IMR-90 (cell line): ENCODE measurements at regions not wholly inside any gene's neighbourhood (a gene's known extent, or its start where the extent isn't known, plus 50 kb on each side); places are given as distances from the start of the nearest gene placed in this dataset.

ENCODE experiments used
- ATAC-seq: fragments of 200-7000 bp; cut with Tn5 transposase; 2 replicates; pipeline ENCODE4 v1.9.1; 2020; ENCODE audit warnings: low read depth, mild to moderate bottlenecking, moderate library complexity
- BruUV-seq: library from RNA; stranded (reverse); fragments of 400-500 nt; replicated peaks from 2 replicates; lab custom pipeline; 2021; lab: Mats Ljungman, UMichigan
- CTCF ChIA-PET: fragments of 300-600 bp; formaldehyde crosslinking; extraction: SDS; loops from one replicate; lab custom pipeline; 2021; ENCODE audit warnings: antibody characterized with exemption; lab: Yijun Ruan, JAX
- POLR2A ChIA-PET: fragments of 300-600 bp; sonication (Branson Sonifier 250); formaldehyde crosslinking; loops from one replicate; lab custom pipeline; 2022; ENCODE audit warnings: antibody characterized with exemption; ENCODE audit not compliant: unreplicated experiment; lab: Charles Lee
- DNase-seq: peaks from one replicate; pipeline ENCODE4 v3.0.0; 2013
- H2AFZ ChIP-seq: replicated peaks from 2 replicates; pipeline ENCODE3; 2013; ENCODE audit warnings: low read length, mild to moderate bottlenecking; ENCODE audit not compliant: poor library complexity
- H2AK5ac ChIP-seq: 2 replicates; pipeline ENCODE4 v1.6.1; 2013; ENCODE audit warnings: low read depth, low read length, inconsistent platforms
- H2AK9ac ChIP-seq: replicated peaks from 2 replicates; pipeline ENCODE3; 2013; ENCODE audit warnings: mild to moderate bottlenecking, low read depth, low read length, moderate library complexity; ENCODE audit not compliant: poor library complexity
- H2BK120ac ChIP-seq: 2 replicates; pipeline ENCODE4 v1.6.1; 2013; ENCODE audit warnings: low read depth, low read length, inconsistent platforms
- H2BK15ac ChIP-seq: 3 replicates; pipeline ENCODE4 v1.6.1; 2013; ENCODE audit warnings: low read depth, low read length, inconsistent platforms
- H2BK20ac ChIP-seq: 2 replicates; pipeline ENCODE4 v1.6.1; 2013; ENCODE audit warnings: low read depth, mild to moderate bottlenecking, inconsistent platforms, low read length, moderate library complexity
- H2BK5ac ChIP-seq: 2 replicates; pipeline ENCODE4 v1.6.1; 2013; ENCODE audit warnings: mild to moderate bottlenecking, low read depth, low read length, inconsistent platforms; ENCODE audit not compliant: poor library complexity, severe bottlenecking
- H3K14ac ChIP-seq: replicated peaks from 2 replicates; pipeline ENCODE4 v1.6.1; 2013; ENCODE audit warnings: low read depth, low read length, inconsistent platforms
- H3K18ac ChIP-seq: 2 replicates; pipeline ENCODE4 v1.6.1; 2013; ENCODE audit warnings: low read depth, low read length, control low read depth
- H3K23ac ChIP-seq: 2 replicates; pipeline ENCODE4 v1.6.1; 2013; ENCODE audit warnings: low read depth, low read length, inconsistent platforms
- H3K27ac ChIP-seq: 2 replicates; pipeline ENCODE4 v1.5.1; 2013; ENCODE audit warnings: mild to moderate bottlenecking, control low read depth, low read length; ENCODE audit not compliant: insufficient read depth
- H3K27me3 ChIP-seq: 2 replicates; pipeline ENCODE4 v1.6.1; 2013; ENCODE audit warnings: low read length; ENCODE audit not compliant: control insufficient read depth, insufficient read depth
- H3K36me3 ChIP-seq: 2 replicates; pipeline ENCODE4 v1.6.1; 2013; ENCODE audit warnings: low read length, mixed read lengths; ENCODE audit not compliant: control insufficient read depth, insufficient read depth
- H3K4ac ChIP-seq: 2 replicates; pipeline ENCODE4 v1.6.1; 2013; ENCODE audit warnings: low read depth, low read length, inconsistent platforms
- H3K4me1 ChIP-seq: 2 replicates; pipeline ENCODE4 v1.6.1; 2013; ENCODE audit warnings: low read length, mixed read lengths; ENCODE audit not compliant: control insufficient read depth, insufficient read depth
- H3K4me2 ChIP-seq: 2 replicates; pipeline ENCODE4 v1.6.1; 2013; ENCODE audit warnings: low read depth, mild to moderate bottlenecking, control low read depth, low read length, moderate library complexity
- H3K4me3 ChIP-seq: 2 replicates; pipeline ENCODE4 v1.5.1; 2013; ENCODE audit warnings: low read depth, mild to moderate bottlenecking, control low read depth, low read length, moderate library complexity; ENCODE audit not compliant: insufficient read depth
- H3K56ac ChIP-seq: 2 replicates; pipeline ENCODE4 v1.6.1; 2013; ENCODE audit warnings: low read length, inconsistent platforms; ENCODE audit not compliant: insufficient read depth; ENCODE audit errors: extremely low read depth
- H3K79me1 ChIP-seq, 2 experiments: 2 replicates each; pipeline ENCODE4 v1.6.1; 2013; ENCODE audit warnings: low read length in 2 of 2, inconsistent platforms in 1 of 2, low read depth in 1 of 2
- H3K9ac ChIP-seq: 2 replicates; pipeline ENCODE4 v1.6.1; 2013; ENCODE audit warnings: low read depth, low read length, control low read depth
- H3K9me1 ChIP-seq: 2 replicates; pipeline ENCODE4 v1.6.1; 2013; ENCODE audit warnings: low read length, inconsistent platforms; ENCODE audit not compliant: insufficient read depth
- H3K9me3 ChIP-seq: 2 replicates; pipeline ENCODE4 v1.6.1; 2013; ENCODE audit warnings: low read length; ENCODE audit not compliant: control insufficient read depth, insufficient read depth
- H4K20me1 ChIP-seq: 2 replicates; pipeline ENCODE4 v1.6.1; 2013; ENCODE audit warnings: low read length, inconsistent platforms; ENCODE audit not compliant: insufficient read depth
- H4K5ac ChIP-seq: 2 replicates; pipeline ENCODE4 v1.6.1; 2013; ENCODE audit warnings: mild to moderate bottlenecking, low read depth, low read length, control low read depth
- H4K8ac ChIP-seq, 2 experiments: 2 replicates each; pipeline ENCODE4 v1.6.1; 2013; ENCODE audit warnings: low read depth in 2 of 2, low read length in 2 of 2, control low read depth in 1 of 2, inconsistent platforms in 1 of 2
- H4K91ac ChIP-seq: 2 replicates; pipeline ENCODE4 v1.6.1; 2013; ENCODE audit warnings: low read depth, low read length, inconsistent platforms; ENCODE audit not compliant: insufficient read depth
- BHLHE40 ChIP-seq: fragments of 150-350 bp; IDR thresholded peaks from 2 replicates; pipeline ENCODE4 v1.6.1; 2016; ENCODE audit warnings: mild to moderate bottlenecking, low read depth, low read length
- CEBPB ChIP-seq: IDR thresholded peaks from 2 replicates; pipeline ENCODE4 v1.6.1; 2012; ENCODE audit warnings: low read depth, low read length, improper control_type of control experiment
- CHD1 ChIP-seq: IDR thresholded peaks from 2 replicates; pipeline ENCODE4 v1.6.1; 2012; ENCODE audit warnings: low read depth, low read length, improper control_type of control experiment
- CTCF ChIP-seq: conservative IDR thresholded peaks from 2 replicates; pipeline ENCODE4 v1.5.1; 2012; ENCODE audit warnings: mild to moderate bottlenecking, low read depth, low read length, improper control_type of control experiment
- ELK1 ChIP-seq: fragments of 150-350 bp; IDR thresholded peaks from 2 replicates; pipeline ENCODE4 v1.6.1; 2016; ENCODE audit warnings: low read depth, mild to moderate bottlenecking, low read length, moderate library complexity, borderline replicate concordance
- FOS ChIP-seq: fragments of 150-350 bp; IDR thresholded peaks from 2 replicates; pipeline ENCODE4 v1.6.1; 2016; ENCODE audit warnings: low read depth, low read length
- MAFK ChIP-seq: IDR thresholded peaks from 2 replicates; pipeline ENCODE4 v1.6.1; 2012; ENCODE audit warnings: low read depth, low read length, improper control_type of control experiment
- MAZ ChIP-seq: IDR thresholded peaks from 2 replicates; pipeline ENCODE4 v1.6.1; 2012; ENCODE audit warnings: low read depth, mild to moderate bottlenecking, low read length, improper control_type of control experiment, moderate library complexity, borderline replicate concordance
- MXI1 ChIP-seq: IDR thresholded peaks from 2 replicates; pipeline ENCODE4 v1.6.1; 2012; ENCODE audit warnings: low read depth, mild to moderate bottlenecking, low read length, moderate library complexity, borderline replicate concordance
- NFE2L2 ChIP-seq: fragments of 150-350 bp; IDR thresholded peaks from 2 replicates; pipeline ENCODE4 v1.6.1; 2016; ENCODE audit warnings: low read depth, mild to moderate bottlenecking, low read length
- POLR2A ChIP-seq: IDR thresholded peaks from 2 replicates; pipeline ENCODE4 v1.6.1; 2012; ENCODE audit warnings: mild to moderate bottlenecking, low read depth, low read length
- RAD21 ChIP-seq: IDR thresholded peaks from 2 replicates; pipeline ENCODE4 v1.6.1; 2012; ENCODE audit warnings: low read length, improper control_type of control experiment
- RCOR1 ChIP-seq: IDR thresholded peaks from 2 replicates; pipeline ENCODE4 v1.6.1; 2012; ENCODE audit warnings: mild to moderate bottlenecking, low read length, improper control_type of control experiment; ENCODE audit not compliant: insufficient replicate concordance
- RFX5 ChIP-seq: IDR thresholded peaks from 2 replicates; pipeline ENCODE4 v1.8.0; 2012; ENCODE audit warnings: low read depth, mild to moderate bottlenecking, low read length, moderate library complexity
- SMC3 ChIP-seq: fragments of 150-350 bp; IDR thresholded peaks from 2 replicates; pipeline ENCODE4 v1.6.1; 2016; ENCODE audit warnings: low read depth, mild to moderate bottlenecking, antibody characterized with exemption, low read length, moderate library complexity
- USF2 ChIP-seq: fragments of 150-350 bp; IDR thresholded peaks from 2 replicates; pipeline ENCODE4 v1.6.1; 2017; ENCODE audit warnings: mild to moderate bottlenecking, antibody characterized with exemption, low read length, low read depth
- WGBS, 2 experiments: methylation state at CpG; one replicate each; pipeline versions ENCODE4 v1.1.5 to v1.1.7; 2013; ENCODE audit warnings: missing lambda C conversion rate in 2 of 2; ENCODE audit not compliant: insufficient read length in 1 of 2; ENCODE audit errors: extremely low coverage in 2 of 2; 5-methylcytosine and 5-hydroxymethylcytosine counted together
- dilution Hi-C: fragments of 300-500 bp; cut with HindIII; formaldehyde crosslinking; loops from one replicate; pipeline ENCODE4 v1.14.3; 2018; ENCODE audit warnings: low sequenced_read_pairs; ENCODE audit not compliant: unreplicated experiment
- in situ Hi-C: fragments of 300-500 bp; cut with MboI; formaldehyde crosslinking; loops from 3 replicates; pipeline ENCODE4 v1.14.3; 2019; ENCODE audit warnings: low sequenced_read_pairs, inconsistent platforms, mixed read lengths
- intact Hi-C: fragments of 100-400 bp; cut with micrococcal nuclease; formaldehyde crosslinking; loops from 2 replicates; pipeline ENCODE4 v1.10.0; 2022

- H3K56ac ChIP-seq, result no peak overlapping the region
- no peaks in the 10 kb centered on the region for H3K9me1 ChIP-seq
- WGBS, 2 experiments, result no CpG with 5 or more reads among the region's 4 CpGs
- no peak overlapping the region for H2BK5ac ChIP-seq
- intact Hi-C loops, result no loop called here
- DNase-seq, result no peak
- no peak overlapping the region for H3K4ac ChIP-seq
- no peaks in the 10 kb centered on the region for H3K27me3 ChIP-seq
- H4K5ac ChIP-seq, result no peak overlapping the region
- no peaks in the 10 kb centered on the region for H3K79me1 ChIP-seq
- no peak overlapping the region for H2BK20ac ChIP-seq
- H3K14ac ChIP-seq, result no peak overlapping the region
- ChIA-PET POLR2A (no interaction called here), CTCF (interaction anchor here (0.6 kb wide), 1 partner anchor 46 kb away, joined by 3 read pairs; no protein-coding TSS in a partner anchor)
- no peak overlapping the region for H3K4me2 ChIP-seq
- in situ Hi-C loops, result no loop called here
- dilution Hi-C loops, result no loop called here
- H2AK5ac ChIP-seq, result no peak overlapping the region
- H4K91ac ChIP-seq, result no peak overlapping the region
- H3K4me3 ChIP-seq, result no peak overlapping the region
- H3K36me3 ChIP-seq, result no peaks in the 10 kb centered on the region
- no peaks in the 10 kb centered on the region for H3K4me1 ChIP-seq
- no peak overlapping the region for H2BK15ac ChIP-seq
- no peak for TF ChIP-seq POLR2A
- TF ChIP-seq USF2, result no peak
- no peak for TF ChIP-seq CTCF
- TF ChIP-seq FOS, result no peak
- no peak for TF ChIP-seq MAFK
- TF ChIP-seq RCOR1, result no peak
- TF ChIP-seq CHD1, result no peak
- TF ChIP-seq MXI1, result no peak
- TF ChIP-seq BHLHE40, result no peak
- TF ChIP-seq MAZ, result no peak
- no peak for TF ChIP-seq RFX5
- no peak for TF ChIP-seq ELK1
- no peak for TF ChIP-seq NFE2L2
- no peak for TF ChIP-seq CEBPB
- no peak for TF ChIP-seq RAD21
- TF ChIP-seq SMC3, result no peak
- H3K23ac ChIP-seq, result no peak overlapping the region
- no peak overlapping the region for H4K8ac ChIP-seq
- H2AK9ac ChIP-seq, result no peak overlapping the region
- H2AFZ ChIP-seq, result no peak overlapping the region
- ATAC-seq, result no peak
- H3K9me3 ChIP-seq, result no peaks in the 10 kb centered on the region
- no peak overlapping the region for H3K9ac ChIP-seq
- no TSS peak for BruUV-seq
- no peak overlapping the region for H3K27ac ChIP-seq
- no peaks in the 10 kb centered on the region for H4K20me1 ChIP-seq
- no peak overlapping the region for H3K18ac ChIP-seq
- H2BK120ac ChIP-seq, result no peak overlapping the region
Observed at GRCh38 chr1:104868794-104869193, 1119.1 kb downstream of the AMY1C start.
